Keratinocyte (primary cell): ENCODE measurements at regions not wholly inside any gene's neighbourhood (a gene's known extent, or its start where the extent isn't known, plus 50 kb on each side); places are given as distances from the start of the nearest gene placed in this dataset.

Source experiments
- DNase-seq: peaks from one replicate; pipeline ENCODE4 v3.0.0-alpha.2; 2011; ENCODE audit warnings: low read depth, missing footprints, low spot score
- FAIRE-seq: peaks from 2 replicates; lab custom pipeline; 2011; peaks lifted over from hg19 to GRCh38; lab: Jason Lieb, UNC
- H2AFZ ChIP-seq: 2 replicates; pipeline ENCODE4 v1.6.0; 2012; ENCODE audit warnings: low read length, control low read depth, inconsistent platforms; ENCODE audit not compliant: control insufficient read depth
- H3K27ac ChIP-seq: 2 replicates; pipeline ENCODE4 v1.5.1; 2011; ENCODE audit warnings: low read length; ENCODE audit not compliant: control insufficient read depth, insufficient read depth
- H3K27me3 ChIP-seq: 3 replicates; pipeline ENCODE4 v1.6.0; 2011; ENCODE audit warnings: low read length; ENCODE audit not compliant: control insufficient read depth, insufficient read depth; ENCODE audit errors: extremely low read depth
- H3K36me3 ChIP-seq, 2 experiments: 2 replicates in 1 of 2; 3 replicates in 1 of 2; pipeline ENCODE4 v1.5.1; 2011; ENCODE audit warnings: low read length in 2 of 2, mild to moderate bottlenecking in 1 of 2; ENCODE audit not compliant: control insufficient read depth in 2 of 2, insufficient read depth in 2 of 2; ENCODE audit errors: extremely low read depth in 1 of 2
- H3K4me1 ChIP-seq: 3 replicates; pipeline ENCODE4 v1.5.1; 2011; ENCODE audit warnings: low read length; ENCODE audit not compliant: control insufficient read depth, insufficient read depth; ENCODE audit errors: extremely low read depth
- H3K4me2 ChIP-seq: 3 replicates; pipeline ENCODE4 v1.6.0; 2011; ENCODE audit warnings: low read depth, low read length; ENCODE audit not compliant: control insufficient read depth, insufficient read depth; ENCODE audit errors: extremely low read depth
- H3K4me3 ChIP-seq, 3 experiments: fragments of 200-600 bp in 1 of 3; sonication (generic) in 1 of 3; 2 replicates in 2 of 3; 3 replicates in 1 of 3; pipeline ENCODE4 v1.5.1; 2011 to 2016; ENCODE audit warnings: low read length in 3 of 3, mild to moderate bottlenecking in 3 of 3, control low read depth in 2 of 3, inconsistent platforms in 1 of 3, low read depth in 1 of 3, mixed read lengths in 1 of 3, mixed run types in 1 of 3, moderate library complexity in 1 of 3; ENCODE audit not compliant: control insufficient read depth in 2 of 3, insufficient read depth in 2 of 3; ENCODE audit errors: extremely low read depth in 1 of 3
- H3K79me2 ChIP-seq: 2 replicates; pipeline ENCODE4 v1.6.0; 2012; ENCODE audit warnings: low read length; ENCODE audit not compliant: control insufficient read depth, insufficient read depth
- H3K9ac ChIP-seq: 3 replicates; pipeline ENCODE4 v1.6.0; 2011; ENCODE audit warnings: low read length; ENCODE audit not compliant: control insufficient read depth, insufficient read depth; ENCODE audit errors: extremely low read depth
- H3K9me1 ChIP-seq: 3 replicates; pipeline ENCODE4 v1.6.0; 2011; ENCODE audit warnings: low read length; ENCODE audit not compliant: control insufficient read depth, insufficient read depth; ENCODE audit errors: extremely low read depth
- H3K9me3 ChIP-seq: 2 replicates; pipeline ENCODE4 v1.5.1; 2012; ENCODE audit warnings: low read depth, low read length; ENCODE audit not compliant: control insufficient read depth
- H4K20me1 ChIP-seq: 3 replicates; pipeline ENCODE4 v1.6.0; 2011; ENCODE audit warnings: low read length; ENCODE audit not compliant: control insufficient read depth, insufficient read depth; ENCODE audit errors: extremely low read depth
- CTCF ChIP-seq, 3 experiments: IDR thresholded peaks in 1 of 3; conservative IDR thresholded peaks in 1 of 3; optimal IDR thresholded peaks in 1 of 3; 2 replicates in 2 of 3; 3 replicates in 1 of 3; pipeline versions ENCODE3 to v1.5.1; 2011; ENCODE audit warnings: low read length in 3 of 3, mild to moderate bottlenecking in 3 of 3, moderate library complexity in 2 of 3, control low read depth in 1 of 3, inconsistent platforms in 1 of 3; ENCODE audit not compliant: insufficient read depth in 2 of 3; ENCODE audit errors: extremely low read depth in 1 of 3
- EZH2 ChIP-seq: IDR thresholded peaks from one replicate; pipeline ENCODE4 v1.6.1; 2012; ENCODE audit warnings: inconsistent platforms, mild to moderate bottlenecking, low read length, moderate library complexity
- dilution Hi-C: fragments of 300-500 bp; cut with MboI; formaldehyde crosslinking; loops from one replicate; pipeline ENCODE4 v1.7.0; 2020; ENCODE audit warnings: low sequenced_read_pairs; ENCODE audit not compliant: extremely low pct_ligation_motif_present

- H3K27me3 ChIP-seq, result no peaks in the 10 kb centered on the region
- H3K27ac ChIP-seq, result no peak overlapping the region
- H3K4me2 ChIP-seq, result no peak overlapping the region
- H4K20me1 ChIP-seq, result no peaks in the 10 kb centered on the region
- no peak overlapping the region for H3K4me3 ChIP-seq
- no peaks in the 10 kb centered on the region for H3K9me1 ChIP-seq
- H3K4me1 ChIP-seq, result no peaks in the 10 kb centered on the region
- H3K9ac ChIP-seq, result no peak overlapping the region
- H3K9me3 ChIP-seq, result no peaks in the 10 kb centered on the region
- TF ChIP-seq CTCF (optimal IDR thresholded peaks at IDR 0.05 in 1 of 3, IDR thresholded peaks at IDR 0.05 in 1 of 3, conservative IDR thresholded peaks at IDR 0.05 in 1 of 3; ENCODE audit: extremely low read depth in 1 of 3, insufficient read depth in 2 of 3, low read length in 3 of 3), result no peak
- TF ChIP-seq EZH2, result no peak
- no peak for DNase-seq
- H2AFZ ChIP-seq, result no peak overlapping the region
- H3K79me2 ChIP-seq, result no peaks in the 10 kb centered on the region
- no peaks in the 10 kb centered on the region for H3K36me3 ChIP-seq
- no peak for FAIRE-seq
- dilution Hi-C loops, result no loop called here
Measured at GRCh38 chr11:91773090-91773489, 451.5 kb upstream of the FAT3 start.

GRCh38 chr11:91771961-91772360 is 452.7 kb upstream of the FAT3 start:
- Histone ChIP-seq H3K4me1 (no peaks in the 10 kb centered on the region), H2AFZ (no peak overlapping the region), H3K9me1 (no peaks in the 10 kb centered on the region), H3K27me3 (no peaks in the 10 kb centered on the region), H3K4me3 (no peak overlapping the region), H3K4me2 (no peak overlapping the region), H3K9ac (no peak overlapping the region), H4K20me1 (no peaks in the 10 kb centered on the region), H3K27ac (no peak overlapping the region), H3K36me3 (no peaks in the 10 kb centered on the region), H3K79me2 (no peaks in the 10 kb centered on the region), H3K9me3 (no peaks in the 10 kb centered on the region)
- FAIRE-seq (no peak), DNase-seq (no peak)
- no peak for TF ChIP-seq EZH2
- no peak for TF ChIP-seq CTCF (optimal IDR thresholded peaks at IDR 0.05 in 1 of 3, IDR thresholded peaks at IDR 0.05 in 1 of 3, conservative IDR thresholded peaks at IDR 0.05 in 1 of 3; ENCODE audit: extremely low read depth in 1 of 3, insufficient read depth in 2 of 3, low read length in 3 of 3)
- dilution Hi-C loops, result no loop called here
